Liver (tissue), 8 donors: ENCODE measurements at regions not wholly inside any gene's neighbourhood (a gene's known extent, or its start where the extent isn't known, plus 50 kb on each side); places are given as distances from the start of the nearest gene placed in this dataset.

ENCODE experiments used
- DNase-seq: peaks from one replicate; pipeline ENCODE4 v3.0.0-alpha.2; 2017; ENCODE audit warnings: low spot score
- H3K27ac ChIP-seq, 2 donors: one replicate each; pipeline ENCODE4 v1.7.0; 2013; ENCODE audit warnings: inconsistent platforms in 2 of 2, low read length in 2 of 2, control low read depth in 1 of 2, low read depth in 1 of 2, mild to moderate bottlenecking in 1 of 2
- H3K27me3 ChIP-seq, 4 donors: one replicate each; pipeline versions ENCODE4 v1.6.1 to v1.7.0; 2013; ENCODE audit warnings: low read length in 3 of 4, inconsistent platforms in 1 of 4, mild to moderate bottlenecking in 1 of 4, moderate library complexity in 1 of 4; ENCODE audit not compliant: control insufficient read depth in 4 of 4, insufficient read depth in 4 of 4
- H3K36me3 ChIP-seq, 4 donors: one replicate each; pipeline versions ENCODE4 v1.6.1 to v1.7.0; 2013; ENCODE audit warnings: low read length in 3 of 4, mild to moderate bottlenecking in 3 of 4, low read depth in 1 of 4, moderate library complexity in 1 of 4; ENCODE audit not compliant: control insufficient read depth in 4 of 4, insufficient read depth in 3 of 4
- H3K4me1 ChIP-seq, 4 donors: one replicate each; pipeline versions ENCODE4 v1.6.1 to v1.7.0; 2013; ENCODE audit warnings: low read length in 3 of 4, mild to moderate bottlenecking in 3 of 4, moderate library complexity in 1 of 4; ENCODE audit not compliant: control insufficient read depth in 4 of 4, insufficient read depth in 4 of 4
- H3K4me3 ChIP-seq, 3 donors: one replicate each; pipeline versions ENCODE4 v1.6.1 to v1.7.0; 2013; ENCODE audit warnings: low read length in 3 of 3, control low read depth in 1 of 3, low read depth in 1 of 3, mild to moderate bottlenecking in 1 of 3
- H3K9ac ChIP-seq, 2 donors: one replicate each; pipeline ENCODE4 v1.7.0; 2013; ENCODE audit warnings: low read length in 2 of 2, mild to moderate bottlenecking in 2 of 2, moderate library complexity in 2 of 2, control low read depth in 1 of 2, low read depth in 1 of 2
- H3K9me3 ChIP-seq, 4 donors: one replicate each; pipeline versions ENCODE4 v1.6.1 to v1.7.0; 2013; ENCODE audit warnings: low read length in 3 of 4; ENCODE audit not compliant: control insufficient read depth in 4 of 4
- ATF3 ChIP-seq: IDR thresholded peaks from 2 replicates; pipeline ENCODE4 v1.6.1; 2016; ENCODE audit warnings: antibody characterized with exemption
- CTCF ChIP-seq: fragments of 150-350 bp; IDR thresholded peaks from 2 replicates; pipeline ENCODE4 v1.5.1; 2017; ENCODE audit warnings: improper control_type of control experiment, low read depth, low read length; ENCODE audit not compliant: missing input control
- EGR1 ChIP-seq, 2 donors: IDR thresholded peaks; 2 replicates each; pipeline ENCODE4 v1.6.1; 2016 to 2018; ENCODE audit warnings: antibody characterized with exemption in 2 of 2, low read depth in 2 of 2
- FOXA1 ChIP-seq: IDR thresholded peaks from 2 replicates; pipeline ENCODE4 v1.6.1; 2016; ENCODE audit warnings: antibody characterized with exemption
- FOXA2 ChIP-seq: IDR thresholded peaks from 2 replicates; pipeline ENCODE4 v1.6.1; 2016; ENCODE audit warnings: antibody characterized with exemption
- GABPA ChIP-seq, 2 donors: IDR thresholded peaks in 1 of 2; conservative IDR thresholded peaks in 1 of 2; 2 replicates each; pipeline ENCODE4 v1.6.1; 2016; ENCODE audit warnings: antibody characterized with exemption in 2 of 2, mild to moderate bottlenecking in 1 of 2, moderate library complexity in 1 of 2
- HNF4A ChIP-seq, 2 donors: conservative IDR thresholded peaks; 2 replicates each; pipeline ENCODE4 v1.6.1; 2016; ENCODE audit warnings: antibody characterized with exemption in 2 of 2, mild to moderate bottlenecking in 2 of 2
- HNF4G ChIP-seq: IDR thresholded peaks from 2 replicates; pipeline ENCODE4 v1.6.1; 2016; ENCODE audit warnings: antibody characterized with exemption
- JUND ChIP-seq, 2 donors: IDR thresholded peaks; 2 replicates each; pipeline ENCODE4 v1.6.1; 2016; ENCODE audit warnings: antibody characterized with exemption in 2 of 2
- MAX ChIP-seq: IDR thresholded peaks from 2 replicates; pipeline ENCODE4 v1.6.1; 2016; ENCODE audit warnings: antibody characterized with exemption
- NR2F2 ChIP-seq: IDR thresholded peaks from 2 replicates; pipeline ENCODE4 v1.6.1; 2016; ENCODE audit warnings: antibody characterized with exemption
- RAD21 ChIP-seq, 2 donors: IDR thresholded peaks; 2 replicates each; pipeline ENCODE4 v1.6.1; 2016; ENCODE audit warnings: antibody characterized with exemption in 2 of 2, mild to moderate bottlenecking in 2 of 2
- REST ChIP-seq: IDR thresholded peaks from 2 replicates; pipeline ENCODE4 v1.6.1; 2016; ENCODE audit warnings: antibody characterized with exemption, mild to moderate bottlenecking
- RXRA ChIP-seq, 2 donors: IDR thresholded peaks; 2 replicates each; pipeline ENCODE4 v1.6.1; 2017 to 2018; ENCODE audit warnings: antibody characterized with exemption in 2 of 2, mild to moderate bottlenecking in 1 of 2
- SP1 ChIP-seq: IDR thresholded peaks from 2 replicates; pipeline ENCODE4 v1.6.1; 2018; ENCODE audit warnings: antibody characterized with exemption, mild to moderate bottlenecking
- TAF1 ChIP-seq: conservative IDR thresholded peaks from 2 replicates; pipeline ENCODE4 v1.6.1; 2016; ENCODE audit warnings: antibody characterized with exemption, mild to moderate bottlenecking
- YY1 ChIP-seq: IDR thresholded peaks from 2 replicates; pipeline ENCODE4 v1.6.1; 2016; ENCODE audit warnings: antibody characterized with exemption, mild to moderate bottlenecking
- ZBTB33 ChIP-seq: IDR thresholded peaks from 2 replicates; pipeline ENCODE4 v1.6.1; 2016; ENCODE audit warnings: antibody characterized with exemption
- WGBS: extraction: QIAGEN DNeasy Blood & Tissue Kit; methylation state at CpG from one replicate; pipeline ENCODE4 v1.1.7; 2013; 5-methylcytosine and 5-hydroxymethylcytosine counted together
- donor health status: healthy.
- donor health status: healthy.
- donor health status: healthy.
- donor health status: healthy.
- donor health status: healthy.

GRCh38 chrX:137423241-137423640, 142.7 kb upstream of the ZIC3 start:
- WGBS = 20% methylated on average over 3 of the region's 3 CpGs
- peaks cover 0 to 22% (median 1%) of the 10 kb centered on the region in 4 donors for H3K27me3 ChIP-seq
- peaks cover 4 to 12% (median 11%) of the 10 kb centered on the region in 4 donors for H3K4me1 ChIP-seq
- no peak overlapping the region for H3K9ac ChIP-seq
- DNase-seq = no peak
- no peak for TF ChIP-seq EGR1 (IDR thresholded peaks at IDR 0.05; ENCODE audit: low read depth in 2 of 2)
- TF ChIP-seq JUND (IDR thresholded peaks at IDR 0.05) = no peak
- TF ChIP-seq REST = no peak
- TF ChIP-seq GABPA (IDR thresholded peaks at IDR 0.05 in 1 of 2, conservative IDR thresholded peaks at IDR 0.05 in 1 of 2) = no peak
- TF ChIP-seq YY1 = no peak
- TF ChIP-seq ZBTB33 = no peak
- TF ChIP-seq RAD21 (IDR thresholded peaks at IDR 0.05) = no peak
- H3K9me3 ChIP-seq = peaks cover 0 to 4% (median 0%) of the 10 kb centered on the region in 4 donors
- H3K36me3 ChIP-seq = no peaks in the 10 kb centered on the region
- no peak overlapping the region for H3K27ac ChIP-seq
- no peak overlapping the region for H3K4me3 ChIP-seq

GRCh38 chrX:137418086-137418485, 147.8 kb upstream of the ZIC3 start:
- DNase-seq = no peak
- H3K9me3 ChIP-seq = no peaks in the 10 kb centered on the region
- TF ChIP-seq HNF4G = no peak
- no peak for TF ChIP-seq JUND (IDR thresholded peaks at IDR 0.05)
- no peak for TF ChIP-seq REST
- no peak for TF ChIP-seq YY1
- TF ChIP-seq EGR1 (IDR thresholded peaks at IDR 0.05; ENCODE audit: low read depth in 2 of 2) = no peak
- TF ChIP-seq GABPA (IDR thresholded peaks at IDR 0.05 in 1 of 2, conservative IDR thresholded peaks at IDR 0.05 in 1 of 2) = no peak
- no peak for TF ChIP-seq TAF1
- TF ChIP-seq HNF4A (conservative IDR thresholded peaks at IDR 0.05) = no peak
- TF ChIP-seq FOXA2 = no peak
- no peak for TF ChIP-seq RXRA (IDR thresholded peaks at IDR 0.05)
- no peak for TF ChIP-seq FOXA1
- no peak for TF ChIP-seq MAX
- no peak for TF ChIP-seq CTCF
- TF ChIP-seq ZBTB33 = no peak
- no peak for TF ChIP-seq NR2F2
- no peak for TF ChIP-seq RAD21 (IDR thresholded peaks at IDR 0.05)
- TF ChIP-seq SP1 = no peak
- no peak for TF ChIP-seq ATF3
- no peak overlapping the region for H3K9ac ChIP-seq
- H3K27me3 ChIP-seq = peaks cover 0 to 8% (median 0%) of the 10 kb centered on the region in 4 donors
- no peaks in the 10 kb centered on the region for H3K4me1 ChIP-seq
- H3K27ac ChIP-seq = no peak overlapping the region
- H3K4me3 ChIP-seq = no peak overlapping the region
- 77% methylated on average over 2 of the region's 2 CpGs for WGBS
- no peaks in the 10 kb centered on the region for H3K36me3 ChIP-seq
